Keratinocyte (primary cell): ENCODE measurements at regions not wholly inside any gene's neighbourhood (a gene's known extent, or its start where the extent isn't known, plus 50 kb on each side); places are given as distances from the start of the nearest gene placed in this dataset.

Experiments used
- DNase-seq: peaks from one replicate; pipeline ENCODE4 v3.0.0-alpha.2; 2011; ENCODE audit warnings: low read depth, missing footprints, low spot score
- FAIRE-seq: peaks from 2 replicates; lab custom pipeline; 2011; peaks lifted over from hg19 to GRCh38; lab: Jason Lieb, UNC
- H2AFZ ChIP-seq: 2 replicates; pipeline ENCODE4 v1.6.0; 2012; ENCODE audit warnings: low read length, control low read depth, inconsistent platforms; ENCODE audit not compliant: control insufficient read depth
- H3K27ac ChIP-seq: 2 replicates; pipeline ENCODE4 v1.5.1; 2011; ENCODE audit warnings: low read length; ENCODE audit not compliant: control insufficient read depth, insufficient read depth
- H3K27me3 ChIP-seq: 3 replicates; pipeline ENCODE4 v1.6.0; 2011; ENCODE audit warnings: low read length; ENCODE audit not compliant: control insufficient read depth, insufficient read depth; ENCODE audit errors: extremely low read depth
- H3K36me3 ChIP-seq, 2 experiments: 2 replicates in 1 of 2; 3 replicates in 1 of 2; pipeline ENCODE4 v1.5.1; 2011; ENCODE audit warnings: low read length in 2 of 2, mild to moderate bottlenecking in 1 of 2; ENCODE audit not compliant: control insufficient read depth in 2 of 2, insufficient read depth in 2 of 2; ENCODE audit errors: extremely low read depth in 1 of 2
- H3K4me1 ChIP-seq: 3 replicates; pipeline ENCODE4 v1.5.1; 2011; ENCODE audit warnings: low read length; ENCODE audit not compliant: control insufficient read depth, insufficient read depth; ENCODE audit errors: extremely low read depth
- H3K4me2 ChIP-seq: 3 replicates; pipeline ENCODE4 v1.6.0; 2011; ENCODE audit warnings: low read depth, low read length; ENCODE audit not compliant: control insufficient read depth, insufficient read depth; ENCODE audit errors: extremely low read depth
- H3K4me3 ChIP-seq, 3 experiments: fragments of 200-600 bp in 1 of 3; sonication (generic) in 1 of 3; 2 replicates in 2 of 3; 3 replicates in 1 of 3; pipeline ENCODE4 v1.5.1; 2011 to 2016; ENCODE audit warnings: low read length in 3 of 3, mild to moderate bottlenecking in 3 of 3, control low read depth in 2 of 3, inconsistent platforms in 1 of 3, low read depth in 1 of 3, mixed read lengths in 1 of 3, mixed run types in 1 of 3, moderate library complexity in 1 of 3; ENCODE audit not compliant: control insufficient read depth in 2 of 3, insufficient read depth in 2 of 3; ENCODE audit errors: extremely low read depth in 1 of 3
- H3K79me2 ChIP-seq: 2 replicates; pipeline ENCODE4 v1.6.0; 2012; ENCODE audit warnings: low read length; ENCODE audit not compliant: control insufficient read depth, insufficient read depth
- H3K9ac ChIP-seq: 3 replicates; pipeline ENCODE4 v1.6.0; 2011; ENCODE audit warnings: low read length; ENCODE audit not compliant: control insufficient read depth, insufficient read depth; ENCODE audit errors: extremely low read depth
- H3K9me1 ChIP-seq: 3 replicates; pipeline ENCODE4 v1.6.0; 2011; ENCODE audit warnings: low read length; ENCODE audit not compliant: control insufficient read depth, insufficient read depth; ENCODE audit errors: extremely low read depth
- H3K9me3 ChIP-seq: 2 replicates; pipeline ENCODE4 v1.5.1; 2012; ENCODE audit warnings: low read depth, low read length; ENCODE audit not compliant: control insufficient read depth
- H4K20me1 ChIP-seq: 3 replicates; pipeline ENCODE4 v1.6.0; 2011; ENCODE audit warnings: low read length; ENCODE audit not compliant: control insufficient read depth, insufficient read depth; ENCODE audit errors: extremely low read depth
- EZH2 ChIP-seq: IDR thresholded peaks from one replicate; pipeline ENCODE4 v1.6.1; 2012; ENCODE audit warnings: inconsistent platforms, mild to moderate bottlenecking, low read length, moderate library complexity
- dilution Hi-C: fragments of 300-500 bp; cut with MboI; formaldehyde crosslinking; loops from one replicate; pipeline ENCODE4 v1.7.0; 2020; ENCODE audit warnings: low sequenced_read_pairs; ENCODE audit not compliant: extremely low pct_ligation_motif_present
- TF ChIP-seq, protein P1 (sequence below), 3 experiments: IDR thresholded peaks in 1 of 3; conservative IDR thresholded peaks in 1 of 3; optimal IDR thresholded peaks in 1 of 3; 2 replicates in 2 of 3; 3 replicates in 1 of 3; pipeline versions ENCODE3 to v1.5.1; 2011; ENCODE audit warnings: low read length in 3 of 3, mild to moderate bottlenecking in 3 of 3, moderate library complexity in 2 of 3, control low read depth in 1 of 3, inconsistent platforms in 1 of 3; ENCODE audit not compliant: insufficient read depth in 2 of 3; ENCODE audit errors: extremely low read depth in 1 of 3

- Histone ChIP-seq H3K9me1 (no peaks in the 10 kb centered on the region), H3K4me3 (no peak overlapping the region), H3K4me2 (no peak overlapping the region), H3K27me3 (no peaks in the 10 kb centered on the region), H3K36me3 (no peaks in the 10 kb centered on the region), H3K27ac (no peak overlapping the region), H3K4me1 (no peaks in the 10 kb centered on the region), H2AFZ (no peak overlapping the region), H3K9ac (no peak overlapping the region), H3K79me2 (no peaks in the 10 kb centered on the region), H3K9me3 (no peaks in the 10 kb centered on the region), H4K20me1 (no peaks in the 10 kb centered on the region)
- dilution Hi-C loops: no loop called here
- FAIRE-seq (no peak), DNase-seq (no peak)
- TF ChIP-seq, protein P1, sequence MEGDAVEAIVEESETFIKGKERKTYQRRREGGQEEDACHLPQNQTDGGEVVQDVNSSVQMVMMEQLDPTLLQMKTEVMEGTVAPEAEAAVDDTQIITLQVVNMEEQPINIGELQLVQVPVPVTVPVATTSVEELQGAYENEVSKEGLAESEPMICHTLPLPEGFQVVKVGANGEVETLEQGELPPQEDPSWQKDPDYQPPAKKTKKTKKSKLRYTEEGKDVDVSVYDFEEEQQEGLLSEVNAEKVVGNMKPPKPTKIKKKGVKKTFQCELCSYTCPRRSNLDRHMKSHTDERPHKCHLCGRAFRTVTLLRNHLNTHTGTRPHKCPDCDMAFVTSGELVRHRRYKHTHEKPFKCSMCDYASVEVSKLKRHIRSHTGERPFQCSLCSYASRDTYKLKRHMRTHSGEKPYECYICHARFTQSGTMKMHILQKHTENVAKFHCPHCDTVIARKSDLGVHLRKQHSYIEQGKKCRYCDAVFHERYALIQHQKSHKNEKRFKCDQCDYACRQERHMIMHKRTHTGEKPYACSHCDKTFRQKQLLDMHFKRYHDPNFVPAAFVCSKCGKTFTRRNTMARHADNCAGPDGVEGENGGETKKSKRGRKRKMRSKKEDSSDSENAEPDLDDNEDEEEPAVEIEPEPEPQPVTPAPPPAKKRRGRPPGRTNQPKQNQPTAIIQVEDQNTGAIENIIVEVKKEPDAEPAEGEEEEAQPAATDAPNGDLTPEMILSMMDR (optimal IDR thresholded peaks at IDR 0.05 in 1 of 3, IDR thresholded peaks at IDR 0.05 in 1 of 3, conservative IDR thresholded peaks at IDR 0.05 in 1 of 3; ENCODE audit: extremely low read depth in 1 of 3, insufficient read depth in 2 of 3, low read length in 3 of 3): no peak
- TF ChIP-seq EZH2: no peak
These were observed 274.2 kb downstream of the ZIC4 start for GRCh38 chr3:147132168-147132567.

GRCh38 chr3:147130461-147130860 is 275.9 kb downstream of the ZIC4 start:
- H3K4me3 ChIP-seq: no peak overlapping the region
- no peaks in the 10 kb centered on the region for H3K9me3 ChIP-seq
- H3K9me1 ChIP-seq: no peaks in the 10 kb centered on the region
- DNase-seq (no peak), FAIRE-seq (no peak)
- H3K27ac ChIP-seq: no peak overlapping the region
- H4K20me1 ChIP-seq: no peaks in the 10 kb centered on the region
- H3K4me1 ChIP-seq: no peaks in the 10 kb centered on the region
- no peaks in the 10 kb centered on the region for H3K36me3 ChIP-seq
- no peaks in the 10 kb centered on the region for H3K79me2 ChIP-seq
- dilution Hi-C loops: no loop called here
- no peak overlapping the region for H3K4me2 ChIP-seq
- TF ChIP-seq, protein P1 (optimal IDR thresholded peaks at IDR 0.05 in 1 of 3, IDR thresholded peaks at IDR 0.05 in 1 of 3, conservative IDR thresholded peaks at IDR 0.05 in 1 of 3; ENCODE audit: extremely low read depth in 1 of 3, insufficient read depth in 2 of 3, low read length in 3 of 3): no peak
- no peak for TF ChIP-seq EZH2
- no peaks in the 10 kb centered on the region for H3K27me3 ChIP-seq
- no peak overlapping the region for H2AFZ ChIP-seq
- no peak overlapping the region for H3K9ac ChIP-seq
